Transverse colon (tissue), 3 donors: ENCODE measurements at regions not wholly inside any gene's neighbourhood (a gene's known extent, or its start where the extent isn't known, plus 50 kb on each side); places are given as distances from the start of the nearest gene placed in this dataset.

ENCODE experiments used
- EP300 ChIP-seq: sonication (generic); formaldehyde crosslinking; IDR thresholded peaks from one replicate; pipeline ENCODE4 v1.6.1; 2017; ENCODE audit warnings: antibody characterized with exemption, low read depth
- POLR2A ChIP-seq: fragments of 450-650 bp; IDR thresholded peaks from one replicate; pipeline ENCODE4 v1.6.1; 2016; ENCODE audit warnings: antibody characterized with exemption, mild to moderate bottlenecking, moderate library complexity
- TF ChIP-seq, protein P1 (sequence below), 5 experiments: fragments of 200-600 bp in 3 of 5; fragments of 450-650 bp in 2 of 5; sonication (generic) in 3 of 5; IDR thresholded peaks; 1 replicate in 2 of 5; 2 replicates in 3 of 5; pipeline ENCODE4 v1.5.1; 2016 to 2017; ENCODE audit warnings: antibody characterized with exemption in 5 of 5, inconsistent platforms in 3 of 5, mild to moderate bottlenecking in 2 of 5, moderate library complexity in 1 of 5

DNA sequence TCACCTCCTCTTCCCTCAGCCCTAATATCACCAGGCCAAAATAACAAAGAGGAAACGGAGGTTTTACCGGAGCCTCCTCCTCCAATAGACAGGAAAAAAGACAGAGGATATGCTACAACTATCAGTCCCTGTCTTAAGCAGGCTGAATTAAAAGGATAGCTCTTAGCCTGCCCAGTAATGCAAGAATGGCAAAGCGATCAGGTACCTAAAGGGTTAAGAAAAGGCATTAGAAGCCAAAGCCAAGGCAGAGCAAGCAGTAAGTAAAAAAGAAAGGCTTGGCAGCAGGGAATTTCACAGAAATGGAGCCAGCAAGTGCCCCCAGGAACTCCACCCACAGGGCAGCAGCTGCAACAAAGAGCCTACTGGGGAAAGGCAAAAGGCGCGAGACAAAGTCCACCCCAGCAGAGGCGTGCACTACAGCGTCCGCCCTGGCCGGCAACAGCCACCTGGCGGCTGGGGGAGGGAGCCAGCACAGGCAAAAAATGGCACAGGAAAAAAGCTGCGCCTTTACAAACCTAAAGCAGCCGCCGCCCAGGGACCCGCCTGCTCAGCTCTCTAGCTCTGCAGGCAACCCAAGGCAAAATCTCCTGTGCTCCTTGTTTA is 220.6 kb upstream of the ZC4H2 start:
- TF ChIP-seq, protein P1, sequence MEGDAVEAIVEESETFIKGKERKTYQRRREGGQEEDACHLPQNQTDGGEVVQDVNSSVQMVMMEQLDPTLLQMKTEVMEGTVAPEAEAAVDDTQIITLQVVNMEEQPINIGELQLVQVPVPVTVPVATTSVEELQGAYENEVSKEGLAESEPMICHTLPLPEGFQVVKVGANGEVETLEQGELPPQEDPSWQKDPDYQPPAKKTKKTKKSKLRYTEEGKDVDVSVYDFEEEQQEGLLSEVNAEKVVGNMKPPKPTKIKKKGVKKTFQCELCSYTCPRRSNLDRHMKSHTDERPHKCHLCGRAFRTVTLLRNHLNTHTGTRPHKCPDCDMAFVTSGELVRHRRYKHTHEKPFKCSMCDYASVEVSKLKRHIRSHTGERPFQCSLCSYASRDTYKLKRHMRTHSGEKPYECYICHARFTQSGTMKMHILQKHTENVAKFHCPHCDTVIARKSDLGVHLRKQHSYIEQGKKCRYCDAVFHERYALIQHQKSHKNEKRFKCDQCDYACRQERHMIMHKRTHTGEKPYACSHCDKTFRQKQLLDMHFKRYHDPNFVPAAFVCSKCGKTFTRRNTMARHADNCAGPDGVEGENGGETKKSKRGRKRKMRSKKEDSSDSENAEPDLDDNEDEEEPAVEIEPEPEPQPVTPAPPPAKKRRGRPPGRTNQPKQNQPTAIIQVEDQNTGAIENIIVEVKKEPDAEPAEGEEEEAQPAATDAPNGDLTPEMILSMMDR (IDR thresholded peaks at IDR 0.05): peak; percentile 36 to 60 (median 41)
- TF ChIP-seq EP300 (no peak), POLR2A (peak; percentile 31)
